ENCODE measurements at regions not wholly inside any gene's neighbourhood (a gene's known extent, or its start where the extent isn't known, plus 50 kb on each side); places are given as distances from the start of the nearest gene placed in this dataset.
"Not testable (repeated sequence)": the region's sequence is repeated elsewhere in the genome, so short reads cannot be mapped to it uniquely, and the experiment has no call there.

DNA sequence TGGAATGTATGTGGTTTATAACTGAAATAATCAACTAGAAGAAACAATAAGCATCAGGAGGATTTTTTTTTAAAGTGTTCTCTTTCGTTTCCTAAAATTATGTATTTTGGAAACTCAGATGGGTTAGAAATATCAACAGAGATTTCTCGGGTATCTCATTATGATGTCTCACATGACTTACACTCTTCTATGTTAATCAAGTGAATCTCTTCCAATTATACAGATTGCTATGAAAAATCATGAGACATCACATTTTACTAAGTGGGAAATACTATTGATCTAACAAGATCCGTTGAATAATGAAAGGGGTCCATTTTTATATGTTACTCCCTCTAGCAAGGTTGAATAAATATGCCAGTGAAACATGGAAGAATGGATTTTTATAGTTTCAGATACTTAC is 54.7 kb upstream of the NRIP1 start:
- no peak for DNase-seq

DNA sequence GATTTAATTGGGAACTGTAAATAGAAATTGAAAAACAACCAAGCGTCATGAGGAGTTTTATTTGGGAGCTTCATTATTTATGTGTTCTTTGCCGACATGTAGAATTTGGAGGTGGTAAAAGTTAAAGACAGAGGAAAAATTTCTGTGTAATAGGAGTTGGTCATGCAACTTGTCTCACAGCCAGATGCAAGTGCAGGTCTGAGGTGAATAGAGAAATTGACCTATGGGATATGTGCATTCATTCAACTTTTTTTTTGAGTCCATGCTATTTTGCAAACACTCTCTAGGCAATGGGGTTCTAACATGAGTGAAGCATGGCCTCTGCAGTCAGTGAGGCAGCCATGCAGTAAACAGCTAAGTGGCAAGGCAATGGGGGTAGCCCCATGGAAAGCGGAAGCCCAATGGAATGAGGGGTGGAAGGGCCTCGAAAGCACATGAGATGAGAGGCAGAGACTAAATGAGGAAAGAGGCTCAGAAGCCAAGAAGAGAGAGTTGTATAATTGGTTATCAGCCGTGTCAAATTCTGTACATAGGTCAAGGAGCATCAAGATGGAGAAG is 56.4 kb upstream of the NRIP1 start:
- DNase-seq = no peak

DNA sequence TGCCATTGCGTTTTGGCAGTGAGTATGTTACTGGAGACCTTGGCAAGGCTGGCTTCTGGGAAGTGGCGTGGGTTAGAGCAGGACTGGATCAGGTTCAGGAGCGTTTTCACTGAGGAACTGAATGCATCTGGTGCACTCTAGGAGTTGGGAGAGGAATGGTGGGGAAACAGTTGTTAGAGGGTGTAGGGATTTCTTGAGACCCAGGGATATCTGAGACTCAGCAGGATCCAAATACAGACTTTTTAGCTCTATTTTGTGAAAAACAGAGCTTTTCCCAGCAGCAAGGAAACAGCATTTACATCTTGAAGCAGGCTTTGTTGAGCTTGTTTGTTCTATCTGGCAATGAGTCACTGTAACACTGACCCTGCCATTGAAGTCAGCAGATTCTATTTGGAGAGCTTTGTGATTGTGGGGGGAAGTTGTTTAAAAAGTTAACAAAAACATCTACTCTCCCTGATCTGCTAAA is 56.9 kb upstream of the NRIP1 start:
- no peak for DNase-seq

DNA sequence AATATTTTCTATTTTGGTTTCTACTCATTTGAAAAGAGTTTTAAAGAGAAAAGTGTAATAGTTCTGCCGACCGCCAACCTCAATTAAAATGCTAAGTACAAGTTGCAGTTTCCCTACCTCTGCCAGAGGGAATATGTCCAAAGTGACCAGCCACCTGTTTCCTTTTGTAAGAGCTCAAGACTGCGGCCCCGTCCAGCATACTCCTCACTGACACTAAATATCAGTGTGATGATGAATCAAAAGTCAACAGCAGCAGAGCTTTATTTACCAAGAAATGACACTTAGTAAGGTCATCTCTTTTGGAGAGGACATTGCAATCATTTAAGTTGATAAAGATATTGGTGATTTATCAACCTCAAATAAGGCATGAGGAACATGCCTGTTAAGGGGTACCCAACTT is 57.4 kb upstream of the NRIP1 start:
- no peak for DNase-seq

DNA sequence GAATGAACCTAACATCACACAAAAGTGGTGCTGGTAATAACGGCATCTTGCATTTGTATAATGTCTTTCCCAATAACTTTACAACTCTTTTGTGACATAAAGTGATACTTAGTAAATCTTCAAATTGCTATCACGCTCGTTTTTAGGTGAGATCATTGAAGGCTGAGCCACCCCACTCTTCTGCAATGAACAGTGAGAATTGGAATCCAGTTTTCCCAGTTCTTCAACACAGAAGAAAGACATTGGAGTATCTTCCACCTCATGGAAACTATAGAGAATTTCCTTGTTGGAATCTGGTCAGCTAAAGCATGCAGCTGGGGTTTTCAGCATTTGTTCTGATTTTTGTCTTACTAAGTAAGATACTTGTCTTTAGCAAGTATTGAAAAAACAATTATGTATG is 59.9 kb upstream of the NRIP1 start:
- no peak for DNase-seq

DNA sequence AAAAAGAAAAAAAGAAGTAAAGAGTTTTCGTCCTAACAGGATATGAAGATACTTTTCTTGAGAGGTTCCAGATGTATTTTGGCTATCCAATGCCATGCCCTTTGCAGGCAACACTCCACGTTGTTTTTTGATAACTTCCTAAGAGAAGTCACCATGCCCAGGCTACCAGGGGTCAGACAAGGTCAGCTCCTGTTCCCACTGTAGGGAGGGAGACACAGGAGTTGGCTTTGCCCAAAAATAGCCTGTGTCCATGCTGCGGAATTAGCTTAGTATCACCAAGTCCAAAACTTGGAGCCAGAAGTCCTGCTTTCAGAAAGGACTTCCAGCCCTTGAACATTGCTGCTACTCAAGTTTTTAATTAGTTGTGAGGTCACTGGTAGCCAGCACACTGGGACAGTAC is 62.1 kb upstream of the NRIP1 start:
- no peak for DNase-seq

DNA sequence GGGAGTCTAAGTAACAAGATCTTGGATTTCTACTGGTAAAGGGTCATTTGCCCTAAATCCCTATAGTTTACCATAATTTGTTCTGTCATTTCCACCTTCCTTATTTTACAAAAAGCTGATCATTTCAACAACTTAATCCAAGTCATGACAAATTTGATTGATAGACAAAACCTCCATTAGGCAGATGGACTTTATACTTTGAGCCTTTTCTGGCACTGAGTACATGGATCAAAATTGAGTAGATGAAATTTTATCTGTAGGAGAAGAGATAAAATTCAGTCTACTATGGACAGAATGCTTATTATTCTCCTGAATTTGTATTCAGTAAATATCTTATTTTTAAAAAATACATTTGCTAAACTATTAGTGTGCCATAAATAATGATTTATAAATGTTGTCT is 62.6 kb upstream of the NRIP1 start:
- no peak for DNase-seq

DNA sequence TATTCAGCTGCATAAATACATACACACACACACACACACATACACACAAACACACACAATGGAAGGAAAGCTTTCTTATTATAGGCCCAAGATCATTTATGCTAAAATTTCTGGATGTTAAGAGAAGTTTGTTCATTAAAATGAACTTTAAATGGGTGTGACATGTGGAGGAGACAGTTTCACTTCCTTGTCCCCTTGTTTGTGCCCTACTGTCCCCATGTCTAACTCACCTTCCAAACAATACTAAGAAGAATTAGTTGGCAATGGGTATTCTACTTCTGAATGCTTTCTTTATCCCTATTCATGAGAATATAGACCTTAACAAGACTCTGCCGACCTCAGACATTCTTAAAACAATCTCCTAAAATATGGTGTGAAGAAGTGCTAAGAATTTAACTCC is 63.5 kb upstream of the NRIP1 start:
- DNase-seq = no peak

DNA sequence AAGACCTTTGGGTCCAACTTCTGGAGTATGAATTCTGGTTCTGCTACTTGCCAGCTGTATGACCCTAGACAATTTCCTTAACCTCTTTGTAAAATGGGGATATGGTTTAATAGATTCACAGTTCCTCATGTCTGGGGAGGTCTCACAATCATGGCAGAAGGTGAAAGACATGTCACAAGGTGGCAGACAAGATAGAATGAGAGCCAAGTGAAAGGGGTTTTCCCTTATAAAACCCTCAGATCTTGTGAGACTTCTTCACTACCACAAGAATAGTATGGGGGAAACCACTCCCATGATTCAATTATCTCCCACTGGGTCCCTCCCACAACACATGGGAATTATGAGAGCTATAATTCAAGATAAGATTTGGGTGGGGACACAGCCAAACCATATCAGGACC is 63.9 kb upstream of the NRIP1 start:
- not testable (repeated sequence) for DNase-seq

DNA sequence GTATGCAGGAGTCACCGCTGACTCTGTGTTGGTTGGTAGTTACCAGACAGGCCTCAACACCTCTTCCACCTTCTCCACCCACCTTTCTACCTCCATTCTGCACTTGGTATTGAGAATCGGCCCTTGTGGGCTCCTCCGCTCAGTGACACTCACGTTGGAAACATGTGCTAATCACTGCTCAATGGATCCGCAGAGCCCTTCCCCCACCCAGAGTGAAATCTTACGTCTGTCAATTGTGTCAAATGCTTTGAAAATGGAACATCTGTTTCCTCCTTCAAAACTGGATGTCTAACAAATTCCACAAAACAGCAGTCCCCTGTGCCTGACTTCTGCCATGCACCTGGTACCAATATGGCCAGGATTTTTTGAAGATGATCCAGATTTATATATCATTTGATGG is 65.5 kb upstream of the NRIP1 start:
- no peak for DNase-seq

DNA sequence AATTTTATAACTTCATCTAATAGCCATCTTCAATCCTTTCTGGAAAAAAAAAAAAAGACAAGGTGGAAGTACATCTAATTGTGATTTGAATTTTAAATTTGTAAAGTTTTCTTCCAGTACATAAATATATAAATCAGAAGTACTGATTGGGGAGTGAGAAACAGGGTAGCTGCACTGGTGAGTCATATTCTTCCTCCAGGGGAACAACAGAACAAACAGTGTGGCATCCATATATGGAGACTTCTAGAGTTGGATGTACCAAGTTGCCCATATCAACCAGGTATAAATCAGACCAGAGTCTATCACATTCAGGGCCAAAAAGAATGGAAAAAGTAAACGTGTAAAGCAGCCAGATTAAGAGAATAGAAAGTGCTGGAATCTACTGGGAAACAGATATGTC is 66.0 kb upstream of the NRIP1 start:
- no peak for DNase-seq

DNA sequence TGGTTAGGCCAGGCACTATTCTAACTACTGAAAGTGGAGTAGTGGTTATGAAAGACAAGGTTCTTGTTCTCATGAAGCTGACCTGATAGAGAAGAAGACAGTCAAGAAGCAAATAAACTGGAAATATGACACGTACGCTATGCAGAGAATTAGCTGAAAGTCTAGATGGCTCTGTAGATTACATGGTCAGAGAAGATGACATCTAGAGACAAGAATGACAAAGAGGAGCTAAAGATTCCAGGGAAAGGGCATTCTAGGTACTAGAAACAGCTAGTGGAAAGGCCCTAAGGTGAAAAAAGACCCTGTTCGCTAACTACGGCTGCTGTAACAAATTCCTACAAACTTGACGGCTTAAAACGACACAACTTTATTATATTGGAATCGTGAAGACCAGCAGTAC is 68.0 kb upstream of the NRIP1 start:
- DNase-seq = no peak

DNA sequence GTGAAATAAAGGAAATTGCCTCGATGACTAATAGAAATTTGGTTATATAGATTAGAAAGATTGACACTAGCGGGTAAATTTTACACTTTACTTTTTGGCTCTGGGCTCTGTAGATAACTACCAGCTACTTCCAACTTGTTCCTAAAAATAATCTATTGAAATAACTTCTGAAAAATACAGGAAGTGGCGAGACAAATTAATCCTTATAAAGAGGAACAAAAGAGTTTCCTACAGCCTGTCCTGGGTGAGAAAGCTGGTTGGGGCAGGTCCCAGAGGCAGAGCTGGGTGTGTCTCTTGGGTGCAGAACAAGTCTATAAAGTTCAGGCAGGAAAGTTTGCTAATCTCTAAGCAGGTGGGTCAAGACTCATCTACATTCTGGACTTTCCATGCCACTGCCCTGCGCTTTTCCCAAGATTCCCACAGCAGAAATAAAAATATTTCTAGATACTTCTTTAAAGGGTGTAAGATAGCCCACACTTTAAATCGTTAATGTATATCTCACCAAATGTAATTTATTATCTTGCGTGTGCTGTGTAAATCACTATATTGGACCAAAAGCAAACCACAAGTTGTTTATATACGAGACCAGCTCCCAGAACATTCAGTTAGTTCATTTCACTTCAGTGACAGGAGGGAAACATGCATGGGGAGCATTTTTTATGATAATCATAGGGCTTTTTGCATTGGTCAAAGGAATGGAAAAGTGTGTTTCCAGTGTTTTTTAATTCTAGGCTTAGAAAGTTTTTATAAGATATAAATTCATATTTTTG is 70.1 kb upstream of the NRIP1 start:
- DNase-seq = no peak

DNA sequence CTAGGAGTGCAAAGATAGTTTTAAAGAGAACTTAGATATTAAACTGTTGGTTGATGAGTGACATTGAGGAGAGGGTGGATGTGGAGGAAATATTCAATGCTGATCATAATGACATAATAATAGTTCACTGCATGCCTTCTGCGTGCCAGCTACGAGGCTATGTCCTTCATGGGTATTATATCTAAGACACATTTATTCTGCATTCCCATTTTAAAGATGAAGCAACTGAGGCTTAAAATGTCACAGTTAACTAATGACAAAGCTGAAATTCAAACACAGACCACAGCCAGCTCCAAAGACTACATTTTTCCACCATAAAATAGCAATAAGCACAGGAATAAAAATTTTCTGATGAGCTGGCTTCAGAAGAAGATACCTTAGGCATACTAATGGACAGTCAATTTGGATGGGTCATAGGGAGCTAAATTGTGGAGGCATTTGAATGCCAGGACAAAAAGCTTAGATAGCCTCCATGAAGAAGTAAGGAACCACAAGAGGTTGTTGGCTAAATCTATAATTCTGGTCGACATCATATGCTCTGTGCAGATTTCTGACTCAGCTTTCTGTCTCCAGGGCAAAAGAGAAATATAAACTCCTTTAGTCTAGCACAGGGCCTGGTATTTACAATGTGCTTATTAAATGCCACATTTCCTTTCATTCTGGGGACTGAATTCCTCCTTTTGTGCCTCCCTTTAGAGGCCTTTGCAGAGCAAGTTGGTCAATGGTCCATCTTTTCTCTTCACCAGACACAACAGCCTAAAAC is 71.2 kb upstream of the NRIP1 start:
- DNase-seq = no peak

DNA sequence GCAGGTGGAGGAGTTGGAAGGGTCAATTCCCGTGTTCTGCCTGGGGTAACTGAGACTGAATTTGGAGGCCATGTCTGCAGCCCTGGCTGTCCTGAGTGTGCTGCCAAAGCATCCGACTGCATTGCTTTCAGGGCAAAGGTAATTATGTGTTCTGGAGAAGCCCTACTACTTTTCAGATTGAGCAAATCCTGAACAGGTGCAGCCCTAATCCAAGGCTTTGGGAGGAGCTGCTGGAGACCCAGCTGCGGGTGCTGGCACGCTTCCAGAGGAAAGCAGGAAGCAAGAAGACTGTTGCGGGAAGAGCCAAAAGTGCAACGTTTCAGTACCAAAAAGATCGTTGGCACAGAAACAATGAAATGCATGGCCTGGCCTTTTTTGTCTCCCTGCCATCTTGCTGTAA is 73.7 kb upstream of the NRIP1 start:
- DNase-seq = no peak

DNA sequence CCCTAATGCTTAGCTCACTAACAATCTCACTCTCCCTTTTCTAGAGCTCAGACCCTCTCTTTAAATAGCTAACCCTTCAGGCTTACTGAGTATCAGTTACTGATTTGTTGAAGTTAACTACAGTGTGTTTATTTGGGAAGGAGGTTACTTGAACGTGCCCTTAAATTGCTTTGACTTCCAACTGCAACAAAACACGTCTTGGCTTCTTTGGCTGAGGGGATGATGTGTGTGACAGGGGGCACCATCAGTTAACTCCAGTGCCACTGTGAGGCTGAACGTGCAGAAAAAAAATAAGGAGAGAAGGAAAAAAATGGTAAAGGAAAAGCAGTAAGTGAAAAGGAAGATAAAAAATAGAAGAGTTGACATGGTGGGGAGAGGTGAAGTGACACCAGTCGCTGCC is 75.1 kb upstream of the NRIP1 start:
- no peak for DNase-seq

DNA sequence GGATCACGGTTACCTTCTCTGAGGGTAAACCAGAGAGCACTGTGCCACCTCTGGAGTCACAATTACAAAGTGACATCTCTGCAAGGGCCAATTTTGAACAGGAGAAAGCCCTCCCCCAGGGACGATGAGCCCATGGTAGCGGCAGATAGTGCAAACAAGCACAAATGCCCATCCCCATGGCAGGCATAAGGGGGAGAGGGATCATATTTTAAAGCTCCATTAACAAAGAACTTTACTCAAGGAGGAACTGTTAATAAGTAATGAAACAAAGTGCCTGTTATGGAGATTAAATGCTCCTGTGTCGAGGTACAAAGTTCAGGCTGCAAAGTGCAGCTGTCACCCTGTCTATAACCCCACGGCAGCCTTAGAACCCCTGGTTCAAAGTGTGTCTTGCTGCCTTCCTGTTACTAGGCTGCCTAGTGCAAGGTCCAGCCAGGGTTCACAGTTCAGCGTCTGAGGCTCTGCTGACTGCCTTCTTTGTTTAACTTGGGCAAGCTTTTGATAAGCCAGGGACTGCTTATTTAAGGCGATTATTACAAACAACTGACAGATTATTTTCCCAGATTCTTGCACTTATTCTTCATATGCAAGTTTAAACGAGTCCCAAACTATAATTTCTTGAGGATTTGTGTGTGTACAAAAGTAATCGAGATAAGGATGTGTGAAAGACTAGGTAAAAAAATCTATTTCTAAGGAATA is 75.7 kb upstream of the NRIP1 start:
- DNase-seq = no peak

DNA sequence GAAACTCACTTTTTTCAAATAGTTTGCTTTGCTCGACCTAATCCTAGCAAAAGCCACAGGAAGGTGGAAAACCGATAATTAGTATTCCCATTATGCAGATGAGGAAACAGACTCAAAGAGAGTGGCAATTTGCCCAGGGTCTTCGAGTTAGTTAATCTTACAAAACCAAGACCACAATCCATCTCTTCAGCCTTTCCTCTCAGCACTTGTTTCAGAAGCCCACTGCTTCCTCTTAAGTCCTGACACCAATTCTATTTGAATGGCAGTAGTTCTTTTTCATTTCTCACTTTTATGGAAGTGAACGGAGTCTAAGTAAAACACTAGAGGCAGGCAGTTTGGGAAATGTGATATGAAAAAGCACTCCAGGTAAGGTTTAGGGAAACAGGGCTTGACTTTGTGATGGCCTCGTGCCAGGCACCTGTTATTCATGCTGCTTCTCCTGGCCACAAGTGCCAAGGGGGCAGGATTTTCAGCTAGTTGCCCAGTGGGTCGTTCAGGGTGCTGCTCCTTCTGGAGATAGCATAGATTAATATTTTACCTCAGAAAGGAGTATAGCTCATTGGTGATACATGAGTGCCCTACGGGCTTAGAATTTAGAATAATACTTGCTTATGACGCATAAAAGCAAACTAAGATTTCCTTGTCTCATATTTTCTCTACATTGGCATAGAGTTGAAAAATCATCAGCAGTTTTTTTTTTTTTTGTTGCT is 76.6 kb upstream of the NRIP1 start:
- no peak for DNase-seq

DNA sequence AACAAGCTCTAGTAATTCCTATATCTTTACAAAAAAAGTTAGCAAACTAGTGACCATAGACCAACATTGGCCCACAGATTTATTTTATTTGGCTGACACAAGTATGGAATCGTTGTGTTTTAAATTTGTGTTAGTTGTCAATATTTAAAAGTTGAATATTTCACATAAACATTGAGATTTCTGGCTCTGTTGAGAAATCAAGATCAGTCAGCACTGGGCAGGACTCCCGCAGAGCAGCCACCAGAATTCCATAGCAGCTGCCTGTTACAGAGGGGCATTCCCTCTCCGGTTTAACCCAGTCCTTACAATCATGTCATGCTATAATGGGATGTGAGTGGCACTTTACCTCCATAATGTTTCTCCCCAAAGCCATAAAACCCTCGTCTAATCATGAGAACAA is 79.2 kb upstream of the NRIP1 start:
- no peak for DNase-seq

DNA sequence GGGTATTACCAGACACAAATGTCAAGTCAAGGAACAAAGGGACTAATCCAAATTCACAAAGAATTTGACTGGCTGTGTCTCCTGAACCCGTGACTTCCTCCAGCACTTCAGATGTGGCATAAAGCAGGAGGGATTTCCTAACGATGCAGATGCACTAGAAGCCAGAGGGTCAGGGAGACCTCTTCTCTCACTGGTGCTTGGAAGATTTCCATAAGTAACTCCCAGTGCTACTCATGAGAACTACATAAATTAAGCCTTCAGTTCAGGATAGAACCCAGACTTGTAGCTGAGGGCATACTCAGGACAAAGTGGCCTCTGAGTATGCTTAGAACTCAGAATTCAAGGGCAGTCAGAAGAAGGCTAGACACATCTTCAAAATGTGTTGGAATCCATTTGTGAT is 83.6 kb upstream of the NRIP1 start:
- no peak for DNase-seq

DNA sequence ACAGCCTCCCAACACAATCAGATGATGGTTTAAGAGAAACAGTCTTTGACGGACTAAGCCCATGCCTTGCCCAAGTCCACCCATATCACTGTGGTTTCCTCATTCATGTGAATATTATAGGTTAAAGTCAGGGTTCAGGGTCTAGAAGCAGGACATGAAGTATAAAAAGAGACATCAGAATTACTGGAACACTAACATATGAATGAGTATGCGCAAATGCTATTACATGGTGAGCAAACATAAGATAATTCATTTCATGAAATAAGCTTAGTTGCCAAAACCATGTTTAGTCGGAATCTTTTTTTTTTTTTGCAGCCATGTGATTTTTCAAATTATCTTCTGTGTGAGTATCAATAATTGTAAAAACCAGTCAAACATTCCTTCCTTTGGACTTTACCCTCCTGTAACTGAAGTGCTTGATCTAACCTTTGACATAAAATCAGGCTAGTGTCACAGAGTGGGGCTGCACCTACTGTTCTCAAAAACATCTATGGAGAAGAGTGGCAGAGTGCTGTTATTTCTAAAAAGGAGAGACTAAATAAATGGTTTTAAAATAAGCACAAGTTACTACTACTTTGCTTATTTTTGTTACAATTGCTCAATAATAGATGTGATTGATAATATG is 84.9 kb upstream of the NRIP1 start:
- DNase-seq = no peak

DNA sequence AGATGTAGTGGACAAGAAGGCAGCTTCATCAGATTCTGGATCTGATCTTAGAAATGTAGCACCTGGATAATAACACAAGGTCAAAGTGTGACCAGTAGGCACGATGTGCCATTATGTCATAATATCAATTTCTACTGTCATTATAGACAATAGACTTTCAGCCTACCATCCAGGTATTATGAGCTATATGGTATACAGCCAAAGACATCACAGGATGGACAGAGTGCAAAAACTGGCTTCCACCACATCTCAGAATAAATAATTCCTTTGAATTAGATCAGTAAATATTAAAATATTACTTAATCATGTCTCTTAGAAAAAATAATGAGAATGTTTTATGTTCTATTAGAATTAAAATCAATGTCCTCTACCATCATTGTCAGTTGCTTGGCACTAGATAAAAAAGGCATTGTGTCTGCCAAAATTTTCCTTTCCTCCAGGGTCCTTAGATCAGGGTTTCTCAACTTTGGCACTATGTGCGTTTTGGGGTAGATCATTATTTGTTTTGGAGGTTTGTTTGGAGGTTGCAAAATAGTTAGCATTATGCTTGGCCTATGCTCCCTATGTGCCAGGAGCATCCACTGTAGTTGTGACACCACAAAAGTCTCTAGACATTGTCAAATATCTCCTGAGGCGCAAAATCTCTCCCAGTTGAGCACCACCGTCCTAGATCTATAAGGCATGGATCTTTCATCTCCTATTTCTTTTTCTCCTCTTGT is 86.7 kb upstream of the NRIP1 start:
- no peak for DNase-seq
